Neural cell (in vitro differentiated cells): ENCODE measurements at regions not wholly inside any gene's neighbourhood (a gene's known extent, or its start where the extent isn't known, plus 50 kb on each side); places are given as distances from the start of the nearest gene placed in this dataset.
"Not testable (repeated sequence)": the region's sequence is repeated elsewhere in the genome, so short reads cannot be mapped to it uniquely, and the experiment has no call there.

Experiments used
- H2AFZ ChIP-seq: fragments of 200-600, 300-800 bp; sonication (generic), shearing (Covaris generic); 2 replicates; pipeline ENCODE4 v1.6.0; 2014; ENCODE audit warnings: low read depth, mild to moderate bottlenecking, antibody characterized with exemption, low read length, moderate library complexity
- H3F3A ChIP-seq: fragments of 200-600 bp; shearing (Covaris generic); 2 replicates; pipeline ENCODE4 v1.6.1; 2016; ENCODE audit warnings: mild to moderate bottlenecking, moderate library complexity, mixed read lengths, antibody characterized with exemption, low read length; ENCODE audit not compliant: insufficient read depth, poor library complexity, severe bottlenecking
- H3K27ac ChIP-seq: fragments of 200-600, 300-800 bp; sonication (generic), shearing (Covaris generic); 2 replicates; pipeline ENCODE4 v1.5.1; 2014; ENCODE audit warnings: mild to moderate bottlenecking, low read length, moderate library complexity
- H3K27me3 ChIP-seq: fragments of 300-800, 200-600 bp; sonication (generic), shearing (Covaris generic); 2 replicates; pipeline ENCODE4 v1.6.0; 2014; ENCODE audit warnings: mild to moderate bottlenecking, low read depth, low read length, moderate library complexity; ENCODE audit not compliant: insufficient read depth
- H3K36me3 ChIP-seq: fragments of 300-800, 200-600 bp; sonication (generic), shearing (Covaris generic); 2 replicates; pipeline ENCODE4 v1.5.1; 2014; ENCODE audit warnings: mild to moderate bottlenecking, antibody characterized with exemption, low read length, moderate library complexity; ENCODE audit not compliant: insufficient read depth
- H3K4me2 ChIP-seq: fragments of 300-800, 200-600 bp; sonication (generic), shearing (Covaris generic); 2 replicates; pipeline ENCODE4 v1.6.0; 2014; ENCODE audit warnings: mild to moderate bottlenecking, low read length
- H3K4me3 ChIP-seq: fragments of 300-800, 200-600 bp; sonication (generic), shearing (Covaris generic); 2 replicates; pipeline ENCODE4 v1.5.1; 2014; ENCODE audit warnings: mild to moderate bottlenecking, low read length, moderate library complexity
- H3K79me2 ChIP-seq: fragments of 200-600 bp; shearing (Covaris generic); replicated peaks from 2 replicates; pipeline ENCODE4 v1.6.0; 2014; ENCODE audit warnings: mild to moderate bottlenecking, low read length, moderate library complexity; ENCODE audit not compliant: insufficient read depth
- H3K9ac ChIP-seq: fragments of 300-800, 200-600 bp; sonication (generic), shearing (Covaris generic); 2 replicates; pipeline ENCODE4 v1.6.1; 2016; ENCODE audit warnings: mild to moderate bottlenecking, low read length, mixed read lengths
- H3K9me2 ChIP-seq: fragments of 200-600 bp; shearing (Covaris generic); 2 replicates; pipeline ENCODE4 v1.6.1; 2016; ENCODE audit warnings: mild to moderate bottlenecking, low read length, mixed read lengths; ENCODE audit not compliant: insufficient read depth
- H3K9me3 ChIP-seq: fragments of 200-600, 300-800 bp; sonication (generic), shearing (Covaris generic); 2 replicates; pipeline ENCODE4 v1.6.1; 2016; ENCODE audit warnings: mild to moderate bottlenecking, mixed run types, low read length, moderate library complexity, mixed read lengths
- H4K20me1 ChIP-seq: fragments of 200-600 bp; shearing (Covaris generic); 2 replicates; pipeline ENCODE4 v1.6.1; 2016; ENCODE audit warnings: mild to moderate bottlenecking, mixed run types; ENCODE audit not compliant: insufficient read depth
- EP300 ChIP-seq: fragments of 450-650 bp; conservative IDR thresholded peaks from 2 replicates; pipeline ENCODE4 v1.6.1; 2014; ENCODE audit warnings: antibody characterized with exemption, mild to moderate bottlenecking, moderate library complexity; ENCODE audit not compliant: poor library complexity, severe bottlenecking
- EZH2 ChIP-seq: fragments of 200-600, 300-800 bp; shearing (Covaris generic), sonication (generic); IDR thresholded peaks from 2 replicates; pipeline ENCODE4 v1.6.1; 2014; ENCODE audit warnings: antibody characterized with exemption, low read length, borderline replicate concordance, mild to moderate bottlenecking; ENCODE audit not compliant: insufficient read depth, poor library complexity, severe bottlenecking
- MXI1 ChIP-seq: fragments of 450-650 bp; conservative IDR thresholded peaks from 2 replicates; pipeline ENCODE4 v1.6.1; 2014; ENCODE audit warnings: antibody characterized with exemption, mild to moderate bottlenecking; ENCODE audit not compliant: poor library complexity, severe bottlenecking
- POLR2AphosphoS5 ChIP-seq: IDR thresholded peaks from 2 replicates; pipeline ENCODE4 v1.6.1; 2012
- RAD21 ChIP-seq: fragments of 450-650 bp; conservative IDR thresholded peaks from 2 replicates; pipeline ENCODE4 v1.6.1; 2014; ENCODE audit warnings: antibody characterized with exemption, mild to moderate bottlenecking, moderate library complexity
- TAF1 ChIP-seq: IDR thresholded peaks from 2 replicates; pipeline ENCODE4 v1.6.1; 2012; ENCODE audit warnings: low read depth
- TF ChIP-seq, protein P1 (sequence below): IDR thresholded peaks from 2 replicates; pipeline ENCODE4 v1.6.1; 2012; ENCODE audit warnings: borderline replicate concordance
- TF ChIP-seq, protein P2 (sequence below): fragments of 450-650 bp; IDR thresholded peaks from 2 replicates; pipeline ENCODE4 v1.5.1; 2014; ENCODE audit warnings: antibody characterized with exemption, mild to moderate bottlenecking, moderate library complexity; ENCODE audit not compliant: poor library complexity, severe bottlenecking

DNA sequence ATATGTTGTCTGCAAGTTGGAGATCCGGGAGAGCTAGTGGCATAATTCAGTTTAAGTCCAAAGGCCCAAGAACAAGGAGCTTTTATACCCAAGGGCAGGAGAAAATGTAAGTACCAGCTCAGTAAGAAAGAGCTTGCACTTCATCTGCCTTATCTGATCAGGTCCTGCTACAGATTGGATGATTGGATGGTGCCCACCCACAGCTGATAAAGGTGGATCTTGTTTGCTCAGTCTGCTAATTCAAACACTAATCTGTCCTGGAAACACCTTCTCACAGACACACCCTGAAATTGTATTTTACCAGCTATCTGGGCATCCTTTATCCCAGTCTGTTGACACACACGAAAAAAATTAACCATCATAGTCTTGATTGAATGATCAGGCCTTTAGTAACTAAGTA, 230.7 kb upstream of the SLC16A7 start:
- Histone ChIP-seq H3K4me2 (no peak overlapping the region), H3K9ac (no peak overlapping the region), H3K79me2 (no peaks in the 10 kb centered on the region), H3K27me3 (no peaks in the 10 kb centered on the region), H3K36me3 (no peaks in the 10 kb centered on the region), H3K9me2 (no peaks in the 10 kb centered on the region), H2AFZ (no peak overlapping the region), H4K20me1 (no peaks in the 10 kb centered on the region), H3K27ac (no peak overlapping the region), H3K9me3 (no peaks in the 10 kb centered on the region), H3F3A (no peaks in the 10 kb centered on the region), H3K4me3 (no peak overlapping the region)
- TF ChIP-seq, protein P1, sequence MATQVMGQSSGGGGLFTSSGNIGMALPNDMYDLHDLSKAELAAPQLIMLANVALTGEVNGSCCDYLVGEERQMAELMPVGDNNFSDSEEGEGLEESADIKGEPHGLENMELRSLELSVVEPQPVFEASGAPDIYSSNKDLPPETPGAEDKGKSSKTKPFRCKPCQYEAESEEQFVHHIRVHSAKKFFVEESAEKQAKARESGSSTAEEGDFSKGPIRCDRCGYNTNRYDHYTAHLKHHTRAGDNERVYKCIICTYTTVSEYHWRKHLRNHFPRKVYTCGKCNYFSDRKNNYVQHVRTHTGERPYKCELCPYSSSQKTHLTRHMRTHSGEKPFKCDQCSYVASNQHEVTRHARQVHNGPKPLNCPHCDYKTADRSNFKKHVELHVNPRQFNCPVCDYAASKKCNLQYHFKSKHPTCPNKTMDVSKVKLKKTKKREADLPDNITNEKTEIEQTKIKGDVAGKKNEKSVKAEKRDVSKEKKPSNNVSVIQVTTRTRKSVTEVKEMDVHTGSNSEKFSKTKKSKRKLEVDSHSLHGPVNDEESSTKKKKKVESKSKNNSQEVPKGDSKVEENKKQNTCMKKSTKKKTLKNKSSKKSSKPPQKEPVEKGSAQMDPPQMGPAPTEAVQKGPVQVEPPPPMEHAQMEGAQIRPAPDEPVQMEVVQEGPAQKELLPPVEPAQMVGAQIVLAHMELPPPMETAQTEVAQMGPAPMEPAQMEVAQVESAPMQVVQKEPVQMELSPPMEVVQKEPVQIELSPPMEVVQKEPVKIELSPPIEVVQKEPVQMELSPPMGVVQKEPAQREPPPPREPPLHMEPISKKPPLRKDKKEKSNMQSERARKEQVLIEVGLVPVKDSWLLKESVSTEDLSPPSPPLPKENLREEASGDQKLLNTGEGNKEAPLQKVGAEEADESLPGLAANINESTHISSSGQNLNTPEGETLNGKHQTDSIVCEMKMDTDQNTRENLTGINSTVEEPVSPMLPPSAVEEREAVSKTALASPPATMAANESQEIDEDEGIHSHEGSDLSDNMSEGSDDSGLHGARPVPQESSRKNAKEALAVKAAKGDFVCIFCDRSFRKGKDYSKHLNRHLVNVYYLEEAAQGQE: no peak

DNA sequence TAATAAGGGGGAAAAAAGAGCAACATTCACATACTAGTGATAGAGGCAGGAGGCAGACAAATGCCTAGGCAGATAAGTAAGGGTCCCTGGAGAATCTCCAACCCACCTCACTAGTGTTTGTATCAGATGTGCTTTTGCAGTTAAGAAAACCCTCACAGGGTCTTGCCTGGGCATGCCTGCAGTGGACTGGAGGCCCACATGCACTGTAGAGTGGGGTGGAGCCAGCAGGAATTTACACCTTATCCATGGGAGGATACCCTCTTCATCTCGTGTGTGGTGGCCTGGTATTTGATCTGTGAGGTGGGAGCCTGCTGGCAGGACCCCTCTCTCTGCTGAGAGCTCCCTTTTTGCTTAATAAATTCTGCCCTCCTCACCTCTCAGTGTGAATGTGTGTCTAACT, 238.0 kb upstream of the SLC16A7 start:
- Histone ChIP-seq H3K4me3 (no peak overlapping the region), H3K9me3 (no peaks in the 10 kb centered on the region), H3K9ac (no peak overlapping the region), H3K4me2 (no peak overlapping the region), H3K36me3 (no peaks in the 10 kb centered on the region), H2AFZ (no peak overlapping the region), H3K27ac (no peak overlapping the region), H3K9me2 (no peaks in the 10 kb centered on the region), H3F3A (no peaks in the 10 kb centered on the region), H3K79me2 (no peaks in the 10 kb centered on the region), H4K20me1 (no peaks in the 10 kb centered on the region), H3K27me3 (no peaks in the 10 kb centered on the region)
- TF ChIP-seq POLR2AphosphoS5 (no peak), EZH2 (no peak), EP300 (no peak), RAD21 (no peak), MXI1 (no peak), TAF1 (no peak)
- TF ChIP-seq, protein P2, sequence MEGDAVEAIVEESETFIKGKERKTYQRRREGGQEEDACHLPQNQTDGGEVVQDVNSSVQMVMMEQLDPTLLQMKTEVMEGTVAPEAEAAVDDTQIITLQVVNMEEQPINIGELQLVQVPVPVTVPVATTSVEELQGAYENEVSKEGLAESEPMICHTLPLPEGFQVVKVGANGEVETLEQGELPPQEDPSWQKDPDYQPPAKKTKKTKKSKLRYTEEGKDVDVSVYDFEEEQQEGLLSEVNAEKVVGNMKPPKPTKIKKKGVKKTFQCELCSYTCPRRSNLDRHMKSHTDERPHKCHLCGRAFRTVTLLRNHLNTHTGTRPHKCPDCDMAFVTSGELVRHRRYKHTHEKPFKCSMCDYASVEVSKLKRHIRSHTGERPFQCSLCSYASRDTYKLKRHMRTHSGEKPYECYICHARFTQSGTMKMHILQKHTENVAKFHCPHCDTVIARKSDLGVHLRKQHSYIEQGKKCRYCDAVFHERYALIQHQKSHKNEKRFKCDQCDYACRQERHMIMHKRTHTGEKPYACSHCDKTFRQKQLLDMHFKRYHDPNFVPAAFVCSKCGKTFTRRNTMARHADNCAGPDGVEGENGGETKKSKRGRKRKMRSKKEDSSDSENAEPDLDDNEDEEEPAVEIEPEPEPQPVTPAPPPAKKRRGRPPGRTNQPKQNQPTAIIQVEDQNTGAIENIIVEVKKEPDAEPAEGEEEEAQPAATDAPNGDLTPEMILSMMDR: no peak
- TF ChIP-seq, protein P1: no peak

DNA sequence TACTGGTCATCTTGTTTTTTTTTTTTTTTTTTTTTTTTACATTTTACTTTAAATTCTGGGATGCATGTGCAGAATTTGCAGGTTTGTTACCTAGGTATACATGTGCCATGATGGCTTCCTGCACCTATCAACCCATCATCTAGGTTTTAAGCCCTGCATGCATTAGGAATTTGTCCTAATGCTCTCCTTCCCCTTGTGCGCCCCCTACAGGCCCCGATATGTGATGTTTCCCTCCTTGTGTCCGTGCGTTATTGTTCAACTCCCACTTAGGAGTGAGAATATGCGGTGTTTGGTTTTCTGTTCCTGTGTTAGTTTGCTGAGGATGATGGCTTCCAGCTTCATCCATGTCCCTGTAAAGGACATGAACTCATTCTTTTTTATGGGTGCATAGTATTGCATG, 249.6 kb upstream of the SLC16A7 start:
- H3K9me2 ChIP-seq, H3K4me3 ChIP-seq, H3K9ac ChIP-seq, H3K27ac ChIP-seq, H2AFZ ChIP-seq, H3K9me3 ChIP-seq, H3F3A ChIP-seq, H3K27me3 ChIP-seq, H3K36me3 ChIP-seq, H4K20me1 ChIP-seq, H3K79me2 ChIP-seq, H3K4me2 ChIP-seq: not testable (repeated sequence)
